NCI-H526 treated with DMSO at 0.1 percent for 48 hours (cell line): ENCODE measurements at regions not wholly inside any gene's neighbourhood (a gene's known extent, or its start where the extent isn't known, plus 50 kb on each side); places are given as distances from the start of the nearest gene placed in this dataset.
"Not testable (repeated sequence)": the region's sequence is repeated elsewhere in the genome, so short reads cannot be mapped to it uniquely, and the experiment has no call there.

Experiments used
- DNase-seq: peaks from one replicate; lab custom pipeline; 2025; lab: John Stamatoyannopoulos, UW

- no peak for DNase-seq
Measured at GRCh38 chr13:67440236-67440975, 210.3 kb upstream of the PCDH9 start.

- no peak for DNase-seq
Measured at GRCh38 chr13:67439365-67439764, 209.2 kb upstream of the PCDH9 start.

GRCh38 chr13:67438465-67438864 is 208.3 kb upstream of the PCDH9 start:
- DNase-seq: no peak

GRCh38 chr13:67437244-67437643 is 207.1 kb upstream of the PCDH9 start:
- no peak for DNase-seq

- DNase-seq: no peak
Measured at GRCh38 chr13:67421475-67421874, 191.3 kb upstream of the PCDH9 start.

- no peak for DNase-seq
Measured at GRCh38 chr13:67416047-67416925, 186.2 kb upstream of the PCDH9 start.

- no peak for DNase-seq
Measured at GRCh38 chr13:67410645-67411044, 180.5 kb upstream of the PCDH9 start.

GRCh38 chr13:67408798-67409197 is 178.7 kb upstream of the PCDH9 start:
- no peak for DNase-seq

- DNase-seq: no peak
Measured at GRCh38 chr13:67402546-67402945, 172.4 kb upstream of the PCDH9 start.

- DNase-seq: no peak
Measured at GRCh38 chr13:67395577-67395976, 165.4 kb upstream of the PCDH9 start.

GRCh38 chr13:67392014-67392413 is 161.9 kb upstream of the PCDH9 start:
- no peak for DNase-seq

GRCh38 chr13:67390462-67391086 is 160.4 kb upstream of the PCDH9 start:
- DNase-seq: no peak

- DNase-seq: no peak
Measured at GRCh38 chr13:67389171-67389570, 159.0 kb upstream of the PCDH9 start.

- not testable (repeated sequence) for DNase-seq
Measured at GRCh38 chr13:67383109-67383757, 153.1 kb upstream of the PCDH9 start.

GRCh38 chr13:67377919-67378318 is 147.8 kb upstream of the PCDH9 start:
- no peak for DNase-seq

GRCh38 chr13:67374391-67374790 is 144.3 kb upstream of the PCDH9 start:
- no peak for DNase-seq

GRCh38 chr13:67372868-67373464 is 142.8 kb upstream of the PCDH9 start:
- no peak for DNase-seq

GRCh38 chr13:67369895-67370660 is 139.9 kb upstream of the PCDH9 start:
- DNase-seq: no peak

- no peak for DNase-seq
Measured at GRCh38 chr13:67367399-67367798, 137.3 kb upstream of the PCDH9 start.

- no peak for DNase-seq
Measured at GRCh38 chr13:67366533-67366932, 136.4 kb upstream of the PCDH9 start.

GRCh38 chr13:67355812-67356476 is 125.8 kb upstream of the PCDH9 start:
- DNase-seq: no peak
